K562 (cell line): ENCODE measurements at regions not wholly inside any gene's neighbourhood (a gene's known extent, or its start where the extent isn't known, plus 50 kb on each side); places are given as distances from the start of the nearest gene placed in this dataset.

Experiments used
- BCOR ChIP-seq: fragments of 450-650 bp; IDR thresholded peaks from 2 replicates; pipeline ENCODE4 v1.6.1; 2016
- CUX1 ChIP-seq: fragments of 200-800 bp; sonication (Bioruptor generic); IDR thresholded peaks from 2 replicates; pipeline ENCODE4 v1.6.1; 2016; ENCODE audit warnings: missing genetic modification characterization, missing compliant biosample characterization
- E2F8 ChIP-seq: fragments of 450-650 bp; IDR thresholded peaks from 2 replicates; pipeline ENCODE4 v1.7.1; 2018; ENCODE audit warnings: mild to moderate bottlenecking, low read depth; ENCODE audit not compliant: partially characterized antibody
- FUS ChIP-seq: fragments of 200-400 bp; formaldehyde crosslinking; optimal IDR thresholded peaks from 2 replicates; pipeline ENCODE3; 2017; ENCODE audit warnings: low read depth, low read length
- NELFE ChIP-seq: IDR thresholded peaks from 2 replicates; pipeline ENCODE4 v1.6.1; 2011; ENCODE audit warnings: mild to moderate bottlenecking; ENCODE audit not compliant: insufficient read depth, insufficient read length
- ZNF224 ChIP-seq: sonication (generic); formaldehyde crosslinking; IDR thresholded peaks from 2 replicates; pipeline ENCODE4 v1.8.0; 2022; ENCODE audit warnings: mild to moderate bottlenecking, missing genetic modification reagents
- ZNF316 ChIP-seq: fragments of 450-650 bp; IDR thresholded peaks from 2 replicates; pipeline ENCODE4 v1.6.1; 2016
- TF ChIP-seq, protein P1 (sequence below), 2 experiments: fragments of 450-650 bp; formaldehyde crosslinking in 1 of 2; IDR thresholded peaks; 2 replicates each; pipeline versions ENCODE4 v1.4.0 to v1.6.1; 2014 to 2020; ENCODE audit warnings: mild to moderate bottlenecking in 2 of 2, borderline replicate concordance in 1 of 2, low read depth in 1 of 2

DNA sequence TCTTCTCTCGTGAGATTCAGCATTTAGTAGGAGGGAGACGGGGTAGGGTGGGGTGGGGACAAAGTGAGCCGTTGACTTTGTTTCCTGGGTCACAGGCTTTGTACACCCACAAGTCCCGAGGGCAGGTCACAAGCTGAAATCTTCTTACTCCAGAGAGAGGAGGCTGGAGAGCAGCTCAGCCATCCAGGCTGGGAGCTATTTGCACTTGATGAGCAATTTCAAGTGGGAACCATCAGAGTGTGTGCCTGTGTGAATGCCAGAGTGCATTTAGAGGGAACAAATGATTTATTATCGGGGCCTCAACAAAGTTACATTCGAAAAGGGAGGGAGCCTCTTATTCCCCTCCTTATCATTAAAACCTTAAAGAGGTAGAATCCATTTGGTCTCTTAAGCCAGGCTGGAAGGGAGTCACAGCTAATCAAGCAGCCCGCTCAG is 155.7 kb upstream of the JARID2 start (continued):
- no peak for TF ChIP-seq E2F8
- TF ChIP-seq BCOR: no peak
- no peak for TF ChIP-seq ZNF316
- TF ChIP-seq FUS: no peak
- TF ChIP-seq NELFE: no peak
- TF ChIP-seq ZNF224 (CRISPR knock-in tag): no peak
- TF ChIP-seq, protein P1, sequence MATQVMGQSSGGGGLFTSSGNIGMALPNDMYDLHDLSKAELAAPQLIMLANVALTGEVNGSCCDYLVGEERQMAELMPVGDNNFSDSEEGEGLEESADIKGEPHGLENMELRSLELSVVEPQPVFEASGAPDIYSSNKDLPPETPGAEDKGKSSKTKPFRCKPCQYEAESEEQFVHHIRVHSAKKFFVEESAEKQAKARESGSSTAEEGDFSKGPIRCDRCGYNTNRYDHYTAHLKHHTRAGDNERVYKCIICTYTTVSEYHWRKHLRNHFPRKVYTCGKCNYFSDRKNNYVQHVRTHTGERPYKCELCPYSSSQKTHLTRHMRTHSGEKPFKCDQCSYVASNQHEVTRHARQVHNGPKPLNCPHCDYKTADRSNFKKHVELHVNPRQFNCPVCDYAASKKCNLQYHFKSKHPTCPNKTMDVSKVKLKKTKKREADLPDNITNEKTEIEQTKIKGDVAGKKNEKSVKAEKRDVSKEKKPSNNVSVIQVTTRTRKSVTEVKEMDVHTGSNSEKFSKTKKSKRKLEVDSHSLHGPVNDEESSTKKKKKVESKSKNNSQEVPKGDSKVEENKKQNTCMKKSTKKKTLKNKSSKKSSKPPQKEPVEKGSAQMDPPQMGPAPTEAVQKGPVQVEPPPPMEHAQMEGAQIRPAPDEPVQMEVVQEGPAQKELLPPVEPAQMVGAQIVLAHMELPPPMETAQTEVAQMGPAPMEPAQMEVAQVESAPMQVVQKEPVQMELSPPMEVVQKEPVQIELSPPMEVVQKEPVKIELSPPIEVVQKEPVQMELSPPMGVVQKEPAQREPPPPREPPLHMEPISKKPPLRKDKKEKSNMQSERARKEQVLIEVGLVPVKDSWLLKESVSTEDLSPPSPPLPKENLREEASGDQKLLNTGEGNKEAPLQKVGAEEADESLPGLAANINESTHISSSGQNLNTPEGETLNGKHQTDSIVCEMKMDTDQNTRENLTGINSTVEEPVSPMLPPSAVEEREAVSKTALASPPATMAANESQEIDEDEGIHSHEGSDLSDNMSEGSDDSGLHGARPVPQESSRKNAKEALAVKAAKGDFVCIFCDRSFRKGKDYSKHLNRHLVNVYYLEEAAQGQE (IDR thresholded peaks at IDR 0.05; ENCODE audit: borderline replicate concordance): no peak
- TF ChIP-seq, protein P1 (CRISPR knock-in tag; IDR thresholded peaks at IDR 0.05; ENCODE audit: low read depth): no peak
- no peak for TF ChIP-seq CUX1 (CRISPR knock-in tag)
